GM18519 (cell line): ENCODE measurements at regions not wholly inside any gene's neighbourhood (a gene's known extent, or its start where the extent isn't known, plus 50 kb on each side); places are given as distances from the start of the nearest gene placed in this dataset.

ENCODE experiments used
- ATAC-seq: cut with Tn5 transposase; IDR thresholded peaks from one replicate; pipeline ENCODE4 v1.9.1; 2021; ENCODE audit warnings: mild to moderate bottlenecking, moderate library complexity; ENCODE audit not compliant: unreplicated experiment, low FRiP score

DNA sequence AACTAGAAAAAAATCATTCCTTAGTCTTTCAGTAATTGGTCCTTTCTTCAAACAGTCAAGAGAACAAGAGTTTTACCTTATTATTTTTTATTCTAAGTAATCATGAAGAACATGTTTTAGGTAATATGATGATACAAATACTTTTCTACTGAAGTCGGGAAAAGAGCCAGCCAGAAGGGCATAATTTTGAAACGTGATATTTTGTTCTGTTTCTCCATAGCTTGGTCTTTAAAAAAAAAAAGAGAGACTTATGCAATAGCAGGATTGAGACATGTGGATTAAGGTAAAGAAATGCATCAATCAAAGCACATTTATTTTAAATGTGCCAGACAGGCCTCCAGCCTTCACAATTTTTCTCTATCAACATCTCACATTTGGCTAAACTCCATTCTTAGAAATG lies 1016.8 kb downstream of the CNTNAP5 start:
- ATAC-seq, result no peak

- ATAC-seq, result no peak
These were observed 1017.6 kb downstream of the CNTNAP5 start for GRCh38 chr2:125042727-125043126.

DNA sequence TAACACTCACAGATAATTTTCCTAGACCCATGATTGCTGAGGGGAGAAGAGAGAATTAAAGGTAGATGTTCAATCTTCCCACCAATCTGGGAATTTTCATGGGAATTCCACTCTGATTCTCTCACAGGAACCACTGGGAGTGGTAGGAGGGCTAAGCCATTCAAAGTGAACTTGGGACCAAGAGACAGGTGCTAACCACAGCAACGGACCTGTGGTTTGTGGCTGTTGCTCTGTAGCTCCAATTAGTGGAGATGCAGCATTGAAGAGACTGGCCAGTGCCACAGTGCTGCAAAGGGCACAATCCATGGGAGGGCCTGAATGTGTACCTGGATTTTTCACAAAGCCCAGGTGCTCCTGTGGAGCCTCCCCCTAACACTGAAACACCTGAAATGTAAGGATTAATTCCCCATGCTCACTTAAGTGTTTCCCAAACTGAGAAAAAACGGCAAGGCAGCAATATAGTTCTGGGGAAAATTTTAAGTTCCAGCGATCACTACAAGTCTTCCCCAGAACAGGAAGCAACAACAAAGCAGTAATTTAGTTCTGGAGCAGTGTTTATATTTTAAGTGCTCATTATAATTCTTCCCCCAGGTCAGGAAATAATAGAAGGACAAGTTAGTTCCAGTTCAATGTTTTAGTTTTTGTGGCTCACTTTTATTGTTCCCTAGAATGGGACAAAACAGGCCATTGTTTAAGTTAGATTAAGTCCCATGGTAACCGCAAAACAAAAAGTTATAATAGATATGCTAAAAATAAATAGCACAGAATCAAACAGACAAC lies 1045.8 kb downstream of the CNTNAP5 start:
- no peak for ATAC-seq

DNA sequence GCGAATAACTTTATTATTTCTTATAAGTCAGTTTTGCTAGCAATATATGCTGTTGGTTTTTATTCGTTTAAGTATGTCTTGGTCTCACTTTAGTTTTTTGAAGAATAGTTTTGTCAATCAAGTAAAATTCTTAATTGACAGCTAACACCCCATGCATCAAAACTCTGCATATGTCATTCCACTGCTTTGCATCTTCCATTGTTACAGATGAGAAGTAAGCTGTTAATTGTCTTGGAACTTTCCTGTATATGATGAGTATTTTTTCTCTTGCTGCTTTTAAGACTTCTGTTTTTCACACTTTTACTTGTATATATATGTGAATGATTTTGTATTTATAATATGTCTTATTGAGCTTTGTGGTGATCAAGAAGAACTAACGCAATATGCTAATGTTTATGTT lies 1048.4 kb downstream of the CNTNAP5 start:
- no peak for ATAC-seq

DNA sequence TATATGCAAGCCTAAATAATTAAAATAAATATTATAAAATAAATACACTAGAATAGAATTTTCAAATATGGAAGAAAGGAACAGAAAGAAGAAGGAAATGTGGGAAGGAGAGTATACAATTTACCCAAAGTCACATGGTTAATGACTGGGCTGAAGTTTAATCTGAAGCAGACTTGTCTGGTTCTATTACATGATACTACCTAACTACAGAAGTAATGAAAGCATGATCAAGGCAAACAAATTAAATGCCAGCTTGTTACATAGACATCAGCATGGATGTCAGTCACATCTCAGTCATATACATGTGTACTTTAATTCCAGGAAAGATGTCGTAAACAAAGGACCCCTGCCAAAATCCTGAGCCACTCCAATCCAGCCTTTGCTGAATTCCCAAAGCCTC lies 1060.8 kb downstream of the CNTNAP5 start:
- ATAC-seq, result no peak

- ATAC-seq, result no peak
These were observed 1061.5 kb downstream of the CNTNAP5 start for GRCh38 chr2:125086313-125087184.

- ATAC-seq, result no peak
These were observed 1067.4 kb downstream of the CNTNAP5 start for GRCh38 chr2:125092276-125093009.

- no peak for ATAC-seq
These were observed 1070.7 kb downstream of the CNTNAP5 start for GRCh38 chr2:125095826-125096225.

DNA sequence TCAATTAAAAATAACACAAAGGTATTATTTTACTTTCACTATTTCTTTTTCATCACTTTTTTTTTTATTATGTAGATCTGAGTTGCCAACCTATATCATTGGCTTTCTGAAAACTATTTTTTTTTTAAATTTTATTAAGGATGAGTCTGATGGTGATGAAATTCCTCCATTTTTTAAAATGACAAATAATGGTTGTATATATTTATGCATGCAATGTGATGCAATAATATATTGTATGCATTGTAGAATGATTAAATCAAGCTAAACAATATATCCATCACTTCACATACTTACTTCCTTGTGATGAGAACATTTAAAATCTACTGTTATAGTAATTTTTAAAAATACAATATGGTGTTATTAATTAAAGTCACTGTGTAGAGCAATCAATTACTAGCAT lies 1081.6 kb downstream of the CNTNAP5 start:
- ATAC-seq, result no peak

- no peak for ATAC-seq
These were observed 1082.4 kb downstream of the CNTNAP5 start for GRCh38 chr2:125107446-125107845.

GRCh38 chr2:125108251-125108650 lies 1083.2 kb downstream of the CNTNAP5 start:
- no peak for ATAC-seq

GRCh38 chr2:125125902-125126301 lies 1100.8 kb downstream of the CNTNAP5 start:
- ATAC-seq, result no peak

DNA sequence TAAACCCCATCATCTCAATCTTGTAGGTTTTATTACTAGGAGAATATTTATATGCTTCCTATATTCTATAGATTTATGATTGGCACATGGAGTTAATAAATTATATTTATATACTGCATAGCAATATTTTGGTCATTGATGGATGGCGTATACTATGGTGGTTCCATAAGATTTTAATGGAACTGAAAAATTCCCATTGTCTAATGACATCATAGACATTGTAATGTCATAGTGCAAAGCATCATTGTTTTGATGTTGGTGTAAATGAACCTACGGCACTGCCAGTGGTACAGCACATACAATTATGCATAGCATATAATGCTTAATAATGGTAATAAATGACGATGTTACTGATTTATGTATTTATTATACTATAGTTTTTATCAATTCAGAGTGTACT lies 1135.9 kb downstream of the CNTNAP5 start:
- ATAC-seq, result no peak

GRCh38 chr2:125167152-125167551 lies 1142.1 kb downstream of the CNTNAP5 start:
- ATAC-seq, result no peak

DNA sequence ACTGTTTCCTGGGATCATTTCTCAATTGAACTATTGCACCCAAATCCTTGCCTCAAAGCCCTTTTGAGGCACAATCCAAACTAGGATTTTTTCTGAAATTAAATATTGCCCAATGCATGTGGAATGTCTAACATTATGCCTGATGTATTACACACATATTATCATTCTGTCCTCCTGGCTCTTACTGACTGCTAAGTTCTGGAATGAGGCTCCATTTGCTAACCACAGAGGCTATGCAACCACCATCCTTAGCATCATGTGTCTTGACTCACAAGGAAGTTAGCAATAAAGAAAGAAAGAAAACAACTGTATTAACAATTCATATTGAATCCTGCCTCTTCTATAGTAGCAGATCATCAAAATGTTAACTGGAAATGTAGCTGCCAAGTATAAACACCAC lies 1142.7 kb downstream of the CNTNAP5 start:
- ATAC-seq, result no peak

DNA sequence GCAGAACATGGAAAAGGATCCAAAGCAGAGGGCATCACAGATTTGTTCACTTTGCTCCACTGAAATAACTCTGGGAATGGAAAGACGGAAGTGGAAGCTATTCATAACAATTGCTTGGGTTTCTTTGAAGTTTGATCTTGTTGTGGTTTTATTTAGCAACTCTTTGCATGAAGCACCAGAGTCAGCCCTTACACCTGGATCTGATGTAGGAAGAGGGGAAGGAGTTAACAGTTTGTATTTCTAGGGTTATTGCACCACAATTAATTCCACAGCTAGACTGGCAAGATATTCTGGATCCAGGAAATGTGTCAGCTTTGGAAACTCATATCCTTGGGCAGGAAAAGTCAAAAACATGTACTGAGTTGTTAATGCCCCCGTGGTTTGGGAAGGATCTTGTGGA lies 1143.4 kb downstream of the CNTNAP5 start:
- no peak for ATAC-seq

GRCh38 chr2:125169022-125169763 lies 1144.1 kb downstream of the CNTNAP5 start:
- no peak for ATAC-seq

- ATAC-seq, result no peak
These were observed 1144.7 kb downstream of the CNTNAP5 start for GRCh38 chr2:125169764-125170146.

- no peak for ATAC-seq
These were observed 1147.1 kb downstream of the CNTNAP5 start for GRCh38 chr2:125172181-125172580.

DNA sequence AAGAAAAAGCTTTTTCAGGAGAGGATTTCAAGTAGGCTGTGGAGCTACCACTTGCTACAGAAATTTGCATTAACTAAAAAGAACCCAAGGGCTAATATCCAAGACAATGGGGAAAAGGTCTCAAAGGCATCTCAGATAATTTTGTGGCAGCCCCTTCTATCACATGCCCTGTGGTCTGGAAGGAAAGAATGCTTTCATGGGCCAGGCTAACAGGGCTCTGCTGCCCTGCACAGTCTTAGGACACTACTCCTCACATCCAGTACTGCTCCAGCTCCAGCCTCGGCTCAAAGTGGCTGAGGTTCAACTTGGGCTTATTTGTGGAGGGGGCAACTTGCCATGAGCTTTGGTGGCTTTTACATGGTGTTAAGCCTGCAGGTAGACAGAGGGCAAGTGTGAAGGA lies 1150.3 kb downstream of the CNTNAP5 start:
- no peak for ATAC-seq
